Keratinocyte (primary cell): ENCODE measurements at regions not wholly inside any gene's neighbourhood (a gene's known extent, or its start where the extent isn't known, plus 50 kb on each side); places are given as distances from the start of the nearest gene placed in this dataset.

ENCODE experiments used
- DNase-seq: peaks from one replicate; pipeline ENCODE4 v3.0.0-alpha.2; 2011; ENCODE audit warnings: low read depth, missing footprints, low spot score
- FAIRE-seq: peaks from 2 replicates; lab custom pipeline; 2011; peaks lifted over from hg19 to GRCh38; lab: Jason Lieb, UNC
- H2AFZ ChIP-seq: 2 replicates; pipeline ENCODE4 v1.6.0; 2012; ENCODE audit warnings: low read length, control low read depth, inconsistent platforms; ENCODE audit not compliant: control insufficient read depth
- H3K27ac ChIP-seq: 2 replicates; pipeline ENCODE4 v1.5.1; 2011; ENCODE audit warnings: low read length; ENCODE audit not compliant: control insufficient read depth, insufficient read depth
- H3K27me3 ChIP-seq: 3 replicates; pipeline ENCODE4 v1.6.0; 2011; ENCODE audit warnings: low read length; ENCODE audit not compliant: control insufficient read depth, insufficient read depth; ENCODE audit errors: extremely low read depth
- H3K36me3 ChIP-seq, 2 experiments: 2 replicates in 1 of 2; 3 replicates in 1 of 2; pipeline ENCODE4 v1.5.1; 2011; ENCODE audit warnings: low read length in 2 of 2, mild to moderate bottlenecking in 1 of 2; ENCODE audit not compliant: control insufficient read depth in 2 of 2, insufficient read depth in 2 of 2; ENCODE audit errors: extremely low read depth in 1 of 2
- H3K4me1 ChIP-seq: 3 replicates; pipeline ENCODE4 v1.5.1; 2011; ENCODE audit warnings: low read length; ENCODE audit not compliant: control insufficient read depth, insufficient read depth; ENCODE audit errors: extremely low read depth
- H3K4me2 ChIP-seq: 3 replicates; pipeline ENCODE4 v1.6.0; 2011; ENCODE audit warnings: low read depth, low read length; ENCODE audit not compliant: control insufficient read depth, insufficient read depth; ENCODE audit errors: extremely low read depth
- H3K4me3 ChIP-seq, 3 experiments: fragments of 200-600 bp in 1 of 3; sonication (generic) in 1 of 3; 2 replicates in 2 of 3; 3 replicates in 1 of 3; pipeline ENCODE4 v1.5.1; 2011 to 2016; ENCODE audit warnings: low read length in 3 of 3, mild to moderate bottlenecking in 3 of 3, control low read depth in 2 of 3, inconsistent platforms in 1 of 3, low read depth in 1 of 3, mixed read lengths in 1 of 3, mixed run types in 1 of 3, moderate library complexity in 1 of 3; ENCODE audit not compliant: control insufficient read depth in 2 of 3, insufficient read depth in 2 of 3; ENCODE audit errors: extremely low read depth in 1 of 3
- H3K79me2 ChIP-seq: 2 replicates; pipeline ENCODE4 v1.6.0; 2012; ENCODE audit warnings: low read length; ENCODE audit not compliant: control insufficient read depth, insufficient read depth
- H3K9ac ChIP-seq: 3 replicates; pipeline ENCODE4 v1.6.0; 2011; ENCODE audit warnings: low read length; ENCODE audit not compliant: control insufficient read depth, insufficient read depth; ENCODE audit errors: extremely low read depth
- H3K9me1 ChIP-seq: 3 replicates; pipeline ENCODE4 v1.6.0; 2011; ENCODE audit warnings: low read length; ENCODE audit not compliant: control insufficient read depth, insufficient read depth; ENCODE audit errors: extremely low read depth
- H3K9me3 ChIP-seq: 2 replicates; pipeline ENCODE4 v1.5.1; 2012; ENCODE audit warnings: low read depth, low read length; ENCODE audit not compliant: control insufficient read depth
- H4K20me1 ChIP-seq: 3 replicates; pipeline ENCODE4 v1.6.0; 2011; ENCODE audit warnings: low read length; ENCODE audit not compliant: control insufficient read depth, insufficient read depth; ENCODE audit errors: extremely low read depth
- CTCF ChIP-seq, 3 experiments: IDR thresholded peaks in 1 of 3; conservative IDR thresholded peaks in 1 of 3; optimal IDR thresholded peaks in 1 of 3; 2 replicates in 2 of 3; 3 replicates in 1 of 3; pipeline versions ENCODE3 to v1.5.1; 2011; ENCODE audit warnings: low read length in 3 of 3, mild to moderate bottlenecking in 3 of 3, moderate library complexity in 2 of 3, control low read depth in 1 of 3, inconsistent platforms in 1 of 3; ENCODE audit not compliant: insufficient read depth in 2 of 3; ENCODE audit errors: extremely low read depth in 1 of 3
- EZH2 ChIP-seq: IDR thresholded peaks from one replicate; pipeline ENCODE4 v1.6.1; 2012; ENCODE audit warnings: inconsistent platforms, mild to moderate bottlenecking, low read length, moderate library complexity
- dilution Hi-C: fragments of 300-500 bp; cut with MboI; formaldehyde crosslinking; loops from one replicate; pipeline ENCODE4 v1.7.0; 2020; ENCODE audit warnings: low sequenced_read_pairs; ENCODE audit not compliant: extremely low pct_ligation_motif_present

GRCh38 chr6:144845186-144845585, 560.1 kb downstream of the UTRN start:
- TF ChIP-seq CTCF (optimal IDR thresholded peaks at IDR 0.05 in 1 of 3, IDR thresholded peaks at IDR 0.05 in 1 of 3, conservative IDR thresholded peaks at IDR 0.05 in 1 of 3; ENCODE audit: extremely low read depth in 1 of 3, insufficient read depth in 2 of 3, low read length in 3 of 3): no peak
- no peak for TF ChIP-seq EZH2
- Histone ChIP-seq H3K27me3 (no peaks in the 10 kb centered on the region), H3K27ac (no peak overlapping the region), H3K79me2 (no peaks in the 10 kb centered on the region), H4K20me1 (no peaks in the 10 kb centered on the region), H3K4me3 (no peak overlapping the region), H3K36me3 (no peaks in the 10 kb centered on the region), H3K4me1 (no peaks in the 10 kb centered on the region), H3K9ac (no peak overlapping the region), H3K9me1 (no peaks in the 10 kb centered on the region), H2AFZ (no peak overlapping the region), H3K4me2 (no peak overlapping the region), H3K9me3 (no peaks in the 10 kb centered on the region)
- dilution Hi-C loops: no loop called here
- no peak for DNase-seq
- FAIRE-seq: no peak

DNA sequence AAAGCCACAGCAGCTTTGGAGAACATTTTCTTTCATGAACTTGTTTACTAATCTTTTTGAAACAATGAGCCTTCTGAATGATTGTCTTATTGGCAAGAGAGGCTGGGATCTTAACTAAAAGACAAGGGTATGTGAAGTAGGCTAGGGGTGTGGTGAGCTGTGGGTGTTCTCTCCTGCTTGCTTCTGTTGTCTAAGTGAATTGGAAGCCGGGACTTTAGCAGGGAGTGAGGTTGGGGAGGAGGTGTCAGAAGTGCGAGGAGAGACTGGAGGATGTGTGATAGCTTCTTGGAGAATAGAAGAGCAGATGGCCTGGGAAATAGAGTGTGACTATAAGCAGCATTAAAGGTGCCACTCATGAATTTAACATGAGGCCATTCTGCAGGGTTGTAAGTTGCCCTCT, 562.8 kb downstream of the UTRN start:
- dilution Hi-C loops: no loop called here
- H4K20me1 ChIP-seq: no peaks in the 10 kb centered on the region
- H3K9me3 ChIP-seq: no peaks in the 10 kb centered on the region
- no peak overlapping the region for H3K9ac ChIP-seq
- no peaks in the 10 kb centered on the region for H3K79me2 ChIP-seq
- H3K4me3 ChIP-seq: no peak overlapping the region
- no peak overlapping the region for H2AFZ ChIP-seq
- no peak overlapping the region for H3K4me2 ChIP-seq
- FAIRE-seq: no peak
- no peak overlapping the region for H3K27ac ChIP-seq
- peaks cover 0 to 4% of the 10 kb centered on the region in 2 experiments for H3K36me3 ChIP-seq
- DNase-seq: no peak
- H3K27me3 ChIP-seq: no peaks in the 10 kb centered on the region
- TF ChIP-seq EZH2 (no peak), CTCF (optimal IDR thresholded peaks at IDR 0.05 in 1 of 3, IDR thresholded peaks at IDR 0.05 in 1 of 3, conservative IDR thresholded peaks at IDR 0.05 in 1 of 3; ENCODE audit: extremely low read depth in 1 of 3, insufficient read depth in 2 of 3, low read length in 3 of 3) (no peak)
- no peaks in the 10 kb centered on the region for H3K4me1 ChIP-seq
- H3K9me1 ChIP-seq: no peaks in the 10 kb centered on the region
